ENCODE measurements at regions not wholly inside any gene's neighbourhood (a gene's known extent, or its start where the extent isn't known, plus 50 kb on each side); places are given as distances from the start of the nearest gene placed in this dataset.

GRCh38 chr9:135290086-135290485 lies 189.5 kb upstream of the PPP1R26 start:
- ATAC-seq (no peak), DNase-seq (peak; percentile 34)
- no peaks in the 10 kb centered on the region for H3K4me1 ChIP-seq
- H3K36me3 ChIP-seq = no peaks in the 10 kb centered on the region
- no peaks in the 10 kb centered on the region for H3K9me3 ChIP-seq
- H3K27me3 ChIP-seq = no peaks in the 10 kb centered on the region
- no peak overlapping the region for H3K4me3 ChIP-seq
- intact Hi-C loops (cut with DNase I) = no loop called here
- no peak overlapping the region for H3K27ac ChIP-seq
- TF ChIP-seq CTCF (IDR thresholded peaks at IDR 0.05) = no peak

DNA sequence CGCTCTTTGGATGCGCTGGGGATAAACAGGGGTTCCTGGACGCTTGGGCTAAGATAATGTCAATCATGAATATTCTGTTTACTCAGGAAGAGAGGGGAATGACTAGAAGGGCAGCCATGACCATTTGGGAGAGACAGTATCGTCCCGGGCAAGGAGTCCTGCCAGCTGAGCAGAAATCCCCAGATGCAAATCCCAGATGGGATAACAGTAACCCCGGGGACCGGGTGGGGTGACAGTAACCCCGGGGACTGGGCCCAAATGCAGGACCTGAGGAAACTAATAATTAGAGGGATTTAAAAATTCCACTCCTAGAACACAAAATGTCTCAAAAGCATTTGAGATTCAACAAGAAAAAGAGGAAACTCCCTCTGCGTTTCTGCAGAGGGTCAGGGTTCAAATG lies 189.0 kb upstream of the PPP1R26 start:
- H3K4me3 ChIP-seq = no peak overlapping the region
- ATAC-seq (no peak), DNase-seq (peak; percentile 30)
- no peaks in the 10 kb centered on the region for H3K4me1 ChIP-seq
- TF ChIP-seq CTCF (IDR thresholded peaks at IDR 0.05) = no peak
- H3K36me3 ChIP-seq = no peaks in the 10 kb centered on the region
- no peak overlapping the region for H3K27ac ChIP-seq
- intact Hi-C loops (cut with DNase I) = no loop called here
- H3K27me3 ChIP-seq = no peaks in the 10 kb centered on the region
- no peaks in the 10 kb centered on the region for H3K9me3 ChIP-seq

- Histone ChIP-seq H3K36me3 (no peaks in the 10 kb centered on the region), H3K27ac (no peak overlapping the region), H3K4me1 (no peaks in the 10 kb centered on the region), H3K27me3 (no peaks in the 10 kb centered on the region), H3K4me3 (no peak overlapping the region), H3K9me3 (no peaks in the 10 kb centered on the region)
- ATAC-seq = no peak
- no peak for TF ChIP-seq CTCF (IDR thresholded peaks at IDR 0.05)
- intact Hi-C loops (cut with DNase I) = no loop called here
- DNase-seq = peak; percentile 27
These were observed 188.4 kb upstream of the PPP1R26 start for GRCh38 chr9:135291165-135291564.

DNA sequence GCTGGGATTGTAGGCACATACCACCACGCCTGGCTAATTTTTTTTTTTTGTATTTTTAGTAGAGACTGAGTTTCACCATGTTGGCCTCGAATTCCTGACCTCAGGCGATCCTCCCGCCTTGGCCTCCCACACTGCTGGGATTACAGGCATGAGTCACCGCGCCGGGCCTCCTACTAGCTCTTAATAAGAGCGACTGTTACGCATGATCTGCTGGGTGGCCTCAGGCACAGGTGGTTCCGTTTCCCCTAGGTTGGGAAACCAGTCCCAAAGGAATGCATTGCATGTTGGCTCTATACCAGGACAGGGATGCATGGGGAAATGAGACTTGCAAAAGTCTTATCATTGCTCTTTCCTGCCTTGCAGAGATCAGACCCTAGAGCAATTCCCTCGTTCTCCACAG lies 184.7 kb upstream of the PPP1R26 start:
- no peak for TF ChIP-seq CTCF (IDR thresholded peaks at IDR 0.05)
- no peak overlapping the region for H3K27ac ChIP-seq
- H3K9me3 ChIP-seq = no peaks in the 10 kb centered on the region
- H3K36me3 ChIP-seq = no peaks in the 10 kb centered on the region
- DNase-seq (no peak), ATAC-seq (no peak)
- H3K27me3 ChIP-seq = peaks cover 5% of the 10 kb centered on the region
- intact Hi-C loops (cut with DNase I) = no loop called here
- no peaks in the 10 kb centered on the region for H3K4me1 ChIP-seq
- no peak overlapping the region for H3K4me3 ChIP-seq

GRCh38 chr9:135295551-135296300 lies 183.9 kb upstream of the PPP1R26 start:
- intact Hi-C loops (cut with DNase I) = no loop called here
- DNase-seq (no peak), ATAC-seq (no peak)
- Histone ChIP-seq H3K4me3 (no peak overlapping the region), H3K36me3 (no peaks in the 10 kb centered on the region), H3K4me1 (no peaks in the 10 kb centered on the region), H3K27me3 (peaks cover 14% of the 10 kb centered on the region), H3K9me3 (no peaks in the 10 kb centered on the region), H3K27ac (no peak overlapping the region)
- no peak for TF ChIP-seq CTCF (IDR thresholded peaks at IDR 0.05)
